K562 (cell line): ENCODE measurements at regions not wholly inside any gene's neighbourhood (a gene's known extent, or its start where the extent isn't known, plus 50 kb on each side); places are given as distances from the start of the nearest gene placed in this dataset.

ENCODE experiments used
- BRD9 ChIP-seq: fragments of 450-650 bp; IDR thresholded peaks from 2 replicates; pipeline ENCODE4 v1.6.1; 2018; ENCODE audit warnings: low read depth; ENCODE audit not compliant: partially characterized antibody
- FOXJ2 ChIP-seq: fragments of 200-800 bp; sonication (Bioruptor generic); IDR thresholded peaks from 2 replicates; pipeline ENCODE4 v1.6.1; 2016; ENCODE audit warnings: missing genetic modification characterization, missing compliant biosample characterization
- KAT2B ChIP-seq: IDR thresholded peaks from one replicate; pipeline ENCODE4 v1.6.1; 2012; ENCODE audit warnings: low read depth, mild to moderate bottlenecking, control low read depth, inconsistent platforms, low read length, moderate library complexity
- NCOA2 ChIP-seq, 2 experiments: fragments of 450-650 bp; IDR thresholded peaks; 2 replicates each; pipeline ENCODE4 v1.6.1; 2018; ENCODE audit warnings: mild to moderate bottlenecking in 2 of 2, moderate library complexity in 1 of 2; ENCODE audit not compliant: partially characterized antibody in 2 of 2
- NFATC3 ChIP-seq: fragments of 450-650 bp; IDR thresholded peaks from 2 replicates; pipeline ENCODE4 v1.6.1; 2017; ENCODE audit warnings: mild to moderate bottlenecking
- PBX2 ChIP-seq, 2 experiments: IDR thresholded peaks in 1 of 2; conservative IDR thresholded peaks in 1 of 2; 2 replicates each; pipeline ENCODE4 v1.6.1; 2016; ENCODE audit warnings: low read depth in 2 of 2, mild to moderate bottlenecking in 1 of 2, missing compliant biosample characterization in 1 of 2, missing genetic modification characterization in 1 of 2, moderate library complexity in 1 of 2
- POLR2B ChIP-seq: fragments of 450-650 bp; IDR thresholded peaks from 2 replicates; pipeline ENCODE4 v1.6.1; 2018; ENCODE audit warnings: low read depth; ENCODE audit not compliant: partially characterized antibody
- PTBP1 ChIP-seq: fragments of 200-400 bp; formaldehyde crosslinking; IDR thresholded peaks from 2 replicates; pipeline ENCODE4 v1.6.1; 2017; ENCODE audit warnings: low read depth, low read length
- PYGO2 ChIP-seq: fragments of 450-650 bp; IDR thresholded peaks from 2 replicates; pipeline ENCODE4 v1.6.1; 2016; ENCODE audit warnings: mild to moderate bottlenecking, missing genetic modification characterization, moderate library complexity, missing compliant biosample characterization
- VEZF1 ChIP-seq: fragments of 200-800 bp; sonication (Bioruptor generic); IDR thresholded peaks from 2 replicates; pipeline ENCODE4 v1.6.1; 2017; ENCODE audit warnings: missing genetic modification characterization, missing compliant biosample characterization
- TF ChIP-seq, protein P1 (sequence below), 2 experiments: fragments of 250-450 bp in 1 of 2; fragments of 450-650 bp in 1 of 2; sonication (Bioruptor Pico) in 1 of 2; IDR thresholded peaks; 2 replicates each; pipeline versions ENCODE4 v1.6.1 to v1.8.0; 2016 to 2021; ENCODE audit warnings: mild to moderate bottlenecking in 2 of 2, moderate library complexity in 2 of 2, missing compliant biosample characterization in 1 of 2, missing genetic modification characterization in 1 of 2
- TF ChIP-seq, protein P2 (sequence below): IDR thresholded peaks from 2 replicates; pipeline ENCODE4 v1.6.1; 2011; ENCODE audit warnings: borderline replicate concordance, low read depth, mild to moderate bottlenecking, moderate library complexity, low read length; ENCODE audit not compliant: insufficient read depth, poor library complexity, severe bottlenecking

- no peak for TF ChIP-seq VEZF1
- TF ChIP-seq NCOA2 (IDR thresholded peaks at IDR 0.05; ENCODE audit: partially characterized antibody in 2 of 2) = no peak
- no peak for TF ChIP-seq NFATC3
- no peak for TF ChIP-seq BRD9
- no peak for TF ChIP-seq FOXJ2 (tag)
- TF ChIP-seq PBX2 (CRISPR knock-in tag; IDR thresholded peaks at IDR 0.05; ENCODE audit: low read depth) = no peak
- TF ChIP-seq PBX2 (tag; conservative IDR thresholded peaks at IDR 0.05; ENCODE audit: low read depth) = no peak
- TF ChIP-seq KAT2B = no peak
- TF ChIP-seq PTBP1 = no peak
- TF ChIP-seq PYGO2 (tag) = no peak
- TF ChIP-seq, protein P1, sequence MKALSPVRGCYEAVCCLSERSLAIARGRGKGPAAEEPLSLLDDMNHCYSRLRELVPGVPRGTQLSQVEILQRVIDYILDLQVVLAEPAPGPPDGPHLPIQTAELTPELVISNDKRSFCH (CRISPR knock-in tag; IDR thresholded peaks at IDR 0.05) = no peak
- TF ChIP-seq, protein P1 (tag; IDR thresholded peaks at IDR 0.05) = no peak
- no peak for TF ChIP-seq POLR2B
- TF ChIP-seq, protein P2, sequence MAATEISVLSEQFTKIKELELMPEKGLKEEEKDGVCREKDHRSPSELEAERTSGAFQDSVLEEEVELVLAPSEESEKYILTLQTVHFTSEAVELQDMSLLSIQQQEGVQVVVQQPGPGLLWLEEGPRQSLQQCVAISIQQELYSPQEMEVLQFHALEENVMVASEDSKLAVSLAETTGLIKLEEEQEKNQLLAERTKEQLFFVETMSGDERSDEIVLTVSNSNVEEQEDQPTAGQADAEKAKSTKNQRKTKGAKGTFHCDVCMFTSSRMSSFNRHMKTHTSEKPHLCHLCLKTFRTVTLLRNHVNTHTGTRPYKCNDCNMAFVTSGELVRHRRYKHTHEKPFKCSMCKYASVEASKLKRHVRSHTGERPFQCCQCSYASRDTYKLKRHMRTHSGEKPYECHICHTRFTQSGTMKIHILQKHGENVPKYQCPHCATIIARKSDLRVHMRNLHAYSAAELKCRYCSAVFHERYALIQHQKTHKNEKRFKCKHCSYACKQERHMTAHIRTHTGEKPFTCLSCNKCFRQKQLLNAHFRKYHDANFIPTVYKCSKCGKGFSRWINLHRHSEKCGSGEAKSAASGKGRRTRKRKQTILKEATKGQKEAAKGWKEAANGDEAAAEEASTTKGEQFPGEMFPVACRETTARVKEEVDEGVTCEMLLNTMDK = no peak
Measured at GRCh38 chr2:120876526-120877280, 141.0 kb downstream of the GLI2 start (continued).
